GM21360 (cell line): ENCODE measurements at regions not wholly inside any gene's neighbourhood (a gene's known extent, or its start where the extent isn't known, plus 50 kb on each side); places are given as distances from the start of the nearest gene placed in this dataset.

ENCODE experiments used
- ATAC-seq: cut with Tn5 transposase; IDR thresholded peaks from one replicate; pipeline ENCODE4 v1.9.1; 2021; ENCODE audit warnings: mild to moderate bottlenecking, moderate library complexity; ENCODE audit not compliant: unreplicated experiment

- ATAC-seq, result no peak
Measured at GRCh38 chr1:93815366-93816110, 63.5 kb downstream of the DNTTIP2 start.

GRCh38 chr1:93814795-93815340 is 64.1 kb downstream of the DNTTIP2 start:
- no peak for ATAC-seq

GRCh38 chr1:93814059-93814794 is 64.8 kb downstream of the DNTTIP2 start:
- peak; percentile 50 for ATAC-seq

GRCh38 chr1:93813076-93813475 is 65.9 kb downstream of the DNTTIP2 start:
- no peak for ATAC-seq

- ATAC-seq, result no peak
Measured at GRCh38 chr1:93811326-93812065, 67.5 kb downstream of the DNTTIP2 start.

- no peak for ATAC-seq
Measured at GRCh38 chr1:93810316-93810715, 68.7 kb downstream of the DNTTIP2 start.

- no peak for ATAC-seq
Measured at GRCh38 chr1:93808871-93809270, 70.1 kb downstream of the DNTTIP2 start.

GRCh38 chr1:93807311-93807930 is 71.6 kb downstream of the DNTTIP2 start:
- no peak for ATAC-seq

- ATAC-seq, result no peak
Measured at GRCh38 chr1:93805027-93805610, 73.9 kb downstream of the DNTTIP2 start.

GRCh38 chr1:93804412-93804811 is 74.6 kb downstream of the DNTTIP2 start:
- ATAC-seq, result no peak

- no peak for ATAC-seq
Measured at GRCh38 chr1:93801471-93801870, 77.5 kb downstream of the DNTTIP2 start.

- ATAC-seq, result no peak
Measured at GRCh38 chr1:93800856-93801255, 78.2 kb downstream of the DNTTIP2 start.

GRCh38 chr1:93798291-93798690 is 80.7 kb downstream of the DNTTIP2 start:
- ATAC-seq, result no peak

- ATAC-seq, result no peak
Measured at GRCh38 chr1:93784538-93784937, 94.5 kb downstream of the DNTTIP2 start.

GRCh38 chr1:93783876-93784275 is 95.1 kb downstream of the DNTTIP2 start:
- no peak for ATAC-seq

GRCh38 chr1:93779540-93780165 is 98.0 kb upstream of the BCAR3 start:
- ATAC-seq, result no peak

GRCh38 chr1:93778457-93778856 is 96.8 kb upstream of the BCAR3 start:
- ATAC-seq, result no peak

- no peak for ATAC-seq
Measured at GRCh38 chr1:93777255-93777654, 95.6 kb upstream of the BCAR3 start.

- ATAC-seq, result no peak
Measured at GRCh38 chr1:93776728-93777127, 95.1 kb upstream of the BCAR3 start.

GRCh38 chr1:93775224-93775623 is 93.6 kb upstream of the BCAR3 start:
- ATAC-seq, result no peak
